B cell (primary cell): ENCODE measurements at regions not wholly inside any gene's neighbourhood (a gene's known extent, or its start where the extent isn't known, plus 50 kb on each side); places are given as distances from the start of the nearest gene placed in this dataset.

Source experiments
- ATAC-seq: fragments of 200-7000 bp; cut with Tn5 transposase; one replicate; pipeline ENCODE4 v1.10.0; 2021; ENCODE audit warnings: low read depth, mild to moderate bottlenecking, moderate number of reproducible peaks, moderate library complexity
- CTCF ChIA-PET: fragments of 350-600 bp; sonication (Branson Sonifier 250); formaldehyde crosslinking; loops from one replicate; lab custom pipeline; 2021; ENCODE audit warnings: antibody characterized with exemption, inconsistent platforms; lab: Charles Lee
- POLR2A ChIA-PET: fragments of 350-600 bp; sonication (Branson Sonifier 250); formaldehyde crosslinking; loops from one replicate; lab custom pipeline; 2021; ENCODE audit warnings: antibody characterized with exemption; lab: Charles Lee
- DNase-seq: peaks from one replicate; pipeline ENCODE4 v3.0.0; 2013
- H2AFZ ChIP-seq: 2 replicates; pipeline ENCODE4 v1.6.1; 2012; ENCODE audit warnings: mild to moderate bottlenecking, low read depth, low read length; ENCODE audit not compliant: insufficient read depth, poor library complexity, severe bottlenecking
- H3K27ac ChIP-seq, 2 donors: 1 replicate in 1 of 2; 2 replicates in 1 of 2; pipeline ENCODE4 v1.5.1; 2012 to 2013; ENCODE audit warnings: low read length in 2 of 2, mild to moderate bottlenecking in 2 of 2, moderate library complexity in 1 of 2
- H3K27me3 ChIP-seq, 4 experiments: fragments of 200-600 bp in 1 of 4; sonication (generic) in 1 of 4; replicated peaks in 1 of 4; 1 replicate in 2 of 4; 2 replicates in 2 of 4; pipeline versions ENCODE4 v1.6.1 to v1.7.0; 2013 to 2016; ENCODE audit warnings: low read length in 3 of 4, mild to moderate bottlenecking in 2 of 4, mixed read lengths in 1 of 4, moderate library complexity in 1 of 4; ENCODE audit not compliant: insufficient read depth in 4 of 4, control insufficient read depth in 3 of 4; ENCODE audit errors: control extremely low read depth in 1 of 4
- H3K36me3 ChIP-seq, 2 experiments: replicated peaks in 1 of 2; 1 replicate in 1 of 2; 2 replicates in 1 of 2; pipeline versions ENCODE4 v1.6.1 to v1.7.1; 2013; ENCODE audit warnings: low read length in 1 of 2; ENCODE audit not compliant: insufficient read depth in 2 of 2, control insufficient read depth in 1 of 2; ENCODE audit errors: control extremely low read depth in 1 of 2, extremely low read depth in 1 of 2
- H3K4me1 ChIP-seq, 2 donors: fragments of 200-600 bp in 1 of 2; sonication (generic) in 1 of 2; 1 replicate in 1 of 2; 2 replicates in 1 of 2; pipeline versions ENCODE4 v1.5.1 to v1.6.1; 2013 to 2017; ENCODE audit warnings: low read length in 2 of 2; ENCODE audit not compliant: control insufficient read depth in 2 of 2, insufficient read depth in 2 of 2
- H3K4me2 ChIP-seq: replicated peaks from 2 replicates; pipeline ENCODE3; 2012; ENCODE audit warnings: mild to moderate bottlenecking, low read depth, low read length; ENCODE audit not compliant: poor library complexity, severe bottlenecking
- H3K4me3 ChIP-seq, 5 experiments: fragments of 200-600 bp in 1 of 5; sonication (generic) in 1 of 5; 1 replicate in 3 of 5; 2 replicates in 2 of 5; pipeline versions ENCODE4 v1.5.1 to v1.7.0; 2011 to 2016; ENCODE audit warnings: low read length in 4 of 5, mild to moderate bottlenecking in 4 of 5, low read depth in 2 of 5, control low read depth in 1 of 5, moderate library complexity in 1 of 5; ENCODE audit not compliant: insufficient read depth in 1 of 5; ENCODE audit errors: control extremely low read depth in 1 of 5, extremely low read depth in 1 of 5
- H3K79me2 ChIP-seq: fragments of 200-600 bp; sonication (generic); one replicate; pipeline ENCODE4 v1.6.0; 2016; ENCODE audit warnings: low read length; ENCODE audit not compliant: control insufficient read depth, insufficient read depth
- H3K9ac ChIP-seq: fragments of 200-600 bp; sonication (generic); 2 replicates; pipeline ENCODE4 v1.6.1; 2017; ENCODE audit warnings: mild to moderate bottlenecking, low read length, moderate library complexity
- H3K9me3 ChIP-seq, 3 donors: one replicate each; pipeline versions ENCODE4 v1.6.1 to v1.7.1; 2013; ENCODE audit warnings: low read length in 2 of 3; ENCODE audit not compliant: control insufficient read depth in 2 of 3, insufficient read depth in 1 of 3; ENCODE audit errors: control extremely low read depth in 1 of 3
- H4K20me1 ChIP-seq: 2 replicates; pipeline ENCODE4 v1.6.0; 2012; ENCODE audit warnings: mild to moderate bottlenecking, low read length; ENCODE audit not compliant: insufficient read depth, control insufficient read depth, poor library complexity, severe bottlenecking
- H3K27ac Mint-ChIP-seq: one replicate; pipeline ENCODE4 v1.8.0; 2021; ENCODE audit warnings: mixed read lengths
- H3K27me3 Mint-ChIP-seq: one replicate; pipeline ENCODE4 v1.8.0; 2021; ENCODE audit warnings: mixed read lengths
- H3K4me1 Mint-ChIP-seq: one replicate; pipeline ENCODE4 v1.8.0; 2021; ENCODE audit warnings: mixed read lengths
- H3K4me3 Mint-ChIP-seq: one replicate; pipeline ENCODE4 v1.8.0; 2021; ENCODE audit warnings: mixed read lengths
- H3K9me3 Mint-ChIP-seq: one replicate; pipeline ENCODE4 v1.8.0; 2022; ENCODE audit warnings: mixed read lengths; ENCODE audit not compliant: insufficient read depth
- EZH2 ChIP-seq: IDR thresholded peaks from 2 replicates; pipeline ENCODE4 v1.6.1; 2012; ENCODE audit warnings: borderline replicate concordance, low read depth, mild to moderate bottlenecking, moderate library complexity, low read length; ENCODE audit not compliant: insufficient read depth, poor library complexity, severe bottlenecking
- WGBS: methylation state at CpG from one replicate; pipeline ENCODE4 v1.1.5; 2013; ENCODE audit warnings: missing lambda C conversion rate; ENCODE audit not compliant: insufficient coverage; 5-methylcytosine and 5-hydroxymethylcytosine counted together
- intact Hi-C: fragments of 100-400 bp; cut with micrococcal nuclease; formaldehyde crosslinking; loops from one replicate; pipeline ENCODE4 v1.10.0; 2022
- TF ChIP-seq, protein P1 (sequence below): fragments of 200-600 bp; IDR thresholded peaks from one replicate; pipeline ENCODE4 v1.8.0; 2022; ENCODE audit warnings: antibody characterized with exemption, mild to moderate bottlenecking

GRCh38 chr10:21138769-21139340, 241.7 kb upstream of the NEBL start:
- Histone ChIP-seq H3K27me3 (no peaks in the 10 kb centered on the region), H3K36me3 (no peaks in the 10 kb centered on the region), H3K4me2 (no peak overlapping the region), H3K27ac (no peak overlapping the region), H3K9ac (no peak overlapping the region), H3K4me3 (no peak overlapping the region), H3K4me1 (no peaks in the 10 kb centered on the region), H3K9me3 (no peaks in the 10 kb centered on the region), H4K20me1 (no peaks in the 10 kb centered on the region), H2AFZ (no peak overlapping the region), H3K79me2 (no peaks in the 10 kb centered on the region)
- ATAC-seq: no peak
- H3K4me3 Mint-ChIP-seq: no peak overlapping the region
- no peaks in the 10 kb centered on the region for H3K4me1 Mint-ChIP-seq
- peaks cover 12% of the 10 kb centered on the region for H3K27me3 Mint-ChIP-seq
- TF ChIP-seq, protein P1, sequence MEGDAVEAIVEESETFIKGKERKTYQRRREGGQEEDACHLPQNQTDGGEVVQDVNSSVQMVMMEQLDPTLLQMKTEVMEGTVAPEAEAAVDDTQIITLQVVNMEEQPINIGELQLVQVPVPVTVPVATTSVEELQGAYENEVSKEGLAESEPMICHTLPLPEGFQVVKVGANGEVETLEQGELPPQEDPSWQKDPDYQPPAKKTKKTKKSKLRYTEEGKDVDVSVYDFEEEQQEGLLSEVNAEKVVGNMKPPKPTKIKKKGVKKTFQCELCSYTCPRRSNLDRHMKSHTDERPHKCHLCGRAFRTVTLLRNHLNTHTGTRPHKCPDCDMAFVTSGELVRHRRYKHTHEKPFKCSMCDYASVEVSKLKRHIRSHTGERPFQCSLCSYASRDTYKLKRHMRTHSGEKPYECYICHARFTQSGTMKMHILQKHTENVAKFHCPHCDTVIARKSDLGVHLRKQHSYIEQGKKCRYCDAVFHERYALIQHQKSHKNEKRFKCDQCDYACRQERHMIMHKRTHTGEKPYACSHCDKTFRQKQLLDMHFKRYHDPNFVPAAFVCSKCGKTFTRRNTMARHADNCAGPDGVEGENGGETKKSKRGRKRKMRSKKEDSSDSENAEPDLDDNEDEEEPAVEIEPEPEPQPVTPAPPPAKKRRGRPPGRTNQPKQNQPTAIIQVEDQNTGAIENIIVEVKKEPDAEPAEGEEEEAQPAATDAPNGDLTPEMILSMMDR: no peak
- no peak for TF ChIP-seq EZH2
- intact Hi-C loops: no loop called here
- ChIA-PET CTCF (no interaction called here), POLR2A (no interaction called here)
- no CpG with 5 or more reads among the region's 6 CpGs for WGBS
- no peak for DNase-seq
- no peak overlapping the region for H3K27ac Mint-ChIP-seq
- peaks cover 2% of the 10 kb centered on the region for H3K9me3 Mint-ChIP-seq

DNA sequence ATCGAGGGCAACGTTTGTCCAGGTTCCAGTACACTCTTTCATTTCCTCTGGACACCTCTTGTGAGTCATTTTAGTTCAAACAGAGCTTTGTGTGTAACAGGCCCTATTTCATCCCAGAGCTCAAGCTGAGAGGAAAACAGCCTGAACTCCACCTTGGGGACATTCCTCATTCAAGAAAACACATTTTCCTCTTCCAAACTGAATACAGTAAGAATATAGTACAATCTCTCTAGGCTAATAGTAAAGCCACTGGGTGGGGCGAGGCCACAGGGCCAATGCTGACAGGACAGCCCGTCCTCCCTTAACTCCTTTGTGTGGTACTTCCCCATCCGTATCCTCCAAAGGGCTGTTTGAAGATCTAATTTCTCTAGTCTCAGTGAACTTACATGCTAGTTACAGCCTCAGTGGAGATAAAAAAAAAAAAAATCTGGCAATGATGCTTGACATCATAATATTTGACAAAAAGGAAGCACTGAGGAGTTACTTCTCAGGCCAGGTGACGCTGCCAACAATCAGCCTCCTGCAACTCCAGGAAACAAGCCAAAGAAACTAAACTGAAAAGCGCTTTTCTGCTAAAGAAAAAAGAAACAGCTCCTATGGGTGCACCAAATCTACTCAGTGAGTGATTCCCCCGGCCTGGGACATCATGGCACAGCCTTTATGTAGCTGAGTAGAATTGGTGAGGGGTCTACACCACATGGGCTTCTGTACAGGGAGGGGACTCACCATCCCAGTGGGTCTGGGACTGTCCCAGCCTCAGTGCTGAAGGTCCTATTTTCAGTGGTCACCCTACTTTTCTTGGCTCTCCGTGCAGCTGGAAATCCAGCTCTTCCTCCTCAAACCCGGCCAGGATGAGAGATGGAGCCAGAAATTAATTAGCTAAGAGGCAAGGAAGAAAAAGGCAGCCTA, 238.2 kb upstream of the NEBL start:
- Histone ChIP-seq H3K79me2 (no peaks in the 10 kb centered on the region), H4K20me1 (no peaks in the 10 kb centered on the region), H3K4me2 (no peak overlapping the region), H3K9me3 (no peaks in the 10 kb centered on the region), H3K36me3 (no peaks in the 10 kb centered on the region), H2AFZ (no peak overlapping the region), H3K9ac (no peak overlapping the region), H3K27ac (no peak overlapping the region), H3K4me1 (no peaks in the 10 kb centered on the region), H3K27me3 (no peaks in the 10 kb centered on the region), H3K4me3 (no peak overlapping the region)
- H3K9me3 Mint-ChIP-seq: peaks cover 2% of the 10 kb centered on the region
- no peak overlapping the region for H3K27ac Mint-ChIP-seq
- WGBS: 80% methylated on average over 6 of the region's 10 CpGs
- no peak for TF ChIP-seq EZH2
- TF ChIP-seq, protein P1: no peak
- ChIA-PET CTCF (no interaction called here), POLR2A (no interaction called here)
- ATAC-seq: no peak
- intact Hi-C loops: no loop called here
- H3K27me3 Mint-ChIP-seq: peaks cover 12% of the 10 kb centered on the region
- no peak for DNase-seq
- no peak overlapping the region for H3K4me3 Mint-ChIP-seq
- H3K4me1 Mint-ChIP-seq: no peaks in the 10 kb centered on the region
